Hypothalamus (tissue), 51 donors: ENCODE measurements at regions not wholly inside any gene's neighbourhood (a gene's known extent, or its start where the extent isn't known, plus 50 kb on each side); places are given as distances from the start of the nearest gene placed in this dataset.
"Not testable (repeated sequence)": the region's sequence is repeated elsewhere in the genome, so short reads cannot be mapped to it uniquely, and the experiment has no call there.

ENCODE experiments used
- DNase-seq, 51 donors: peaks; one replicate each; lab custom pipeline; 2025; lab: John Stamatoyannopoulos, UW

GRCh38 chr17:77841742-77842527 is 116.6 kb upstream of the TNRC6C start:
- no peak for DNase-seq

GRCh38 chr17:77842528-77843147 is 115.9 kb upstream of the TNRC6C start:
- peak in 1 of 51 donors; percentile 13 for DNase-seq

- not testable (repeated sequence) for DNase-seq
Observed at GRCh38 chr17:77843255-77843895, 115.1 kb upstream of the TNRC6C start.

GRCh38 chr17:77843896-77844295 is 114.6 kb upstream of the TNRC6C start:
- no peak for DNase-seq

GRCh38 chr17:77844681-77845080 is 113.8 kb upstream of the TNRC6C start:
- no peak for DNase-seq

- no peak for DNase-seq
Observed at GRCh38 chr17:77845541-77846225, 112.8 kb upstream of the TNRC6C start.

GRCh38 chr17:77846531-77847085 is 111.9 kb upstream of the TNRC6C start:
- no peak for DNase-seq

GRCh38 chr17:77847221-77848085 is 111.0 kb upstream of the TNRC6C start:
- DNase-seq, result no peak

GRCh38 chr17:77848257-77848656 is 110.2 kb upstream of the TNRC6C start:
- no peak for DNase-seq

GRCh38 chr17:77849239-77849638 is 109.3 kb upstream of the TNRC6C start:
- no peak for DNase-seq

GRCh38 chr17:77851921-77852320 is 106.6 kb upstream of the TNRC6C start:
- no peak for DNase-seq

GRCh38 chr17:77852731-77853130 is 105.8 kb upstream of the TNRC6C start:
- no peak for DNase-seq

- no peak for DNase-seq
Observed at GRCh38 chr17:77853191-77853977, 105.1 kb upstream of the TNRC6C start.

- DNase-seq, result no peak
Observed at GRCh38 chr17:77854083-77854758, 104.3 kb upstream of the TNRC6C start.

GRCh38 chr17:77854759-77855745 is 103.5 kb upstream of the TNRC6C start:
- DNase-seq, result no peak

- DNase-seq, result no peak
Observed at GRCh38 chr17:77856551-77857305, 101.8 kb upstream of the TNRC6C start.

GRCh38 chr17:77857306-77857555 is 101.3 kb upstream of the TNRC6C start:
- no peak for DNase-seq
